ENCODE measurements at regions not wholly inside any gene's neighbourhood (a gene's known extent, or its start where the extent isn't known, plus 50 kb on each side); places are given as distances from the start of the nearest gene placed in this dataset.
"Not testable (repeated sequence)": the region's sequence is repeated elsewhere in the genome, so short reads cannot be mapped to it uniquely, and the experiment has no call there.

GRCh38 chrX:989959-990510 lies 222.4 kb downstream of the CRLF2 start (continued):
- TF ChIP-seq YY1 (IDR thresholded peaks at IDR 0.05; ENCODE audit: borderline replicate concordance in 1 of 3, control insufficient read depth in 1 of 3, extremely low read depth in 1 of 3, insufficient read depth in 3 of 3, insufficient read length in 1 of 3, insufficient replicate concordance in 2 of 3, low read depth in 1 of 3, low read length in 2 of 3) (peak; percentile 90 to 98 (median 98)), GABPB2 (CRISPR knock-in tag; conservative IDR thresholded peaks at IDR 0.05) (no peak), KDM4B (IDR thresholded peaks at IDR 0.05; ENCODE audit: borderline replicate concordance in 2 of 2, low read depth in 1 of 2) (0 out of 4 replicates have a peak, but pooled peaks of 1 of the 2 experiments have one; percentile 43), FOXK2 (conservative IDR thresholded peaks at IDR 0.05 in 1 of 2, IDR thresholded peaks at IDR 0.05 in 1 of 2; ENCODE audit: low read depth in 2 of 2) (peak in 1 of 2 experiments; percentile 51; a peak in 2 of 4 replicates), POLR2B (IDR thresholded peaks at IDR 0.05; ENCODE audit: low read depth, partially characterized antibody) (peak; percentile 19), ZBTB8A (IDR thresholded peaks at IDR 0.05; ENCODE audit: partially characterized antibody) (no peak)

DNA sequence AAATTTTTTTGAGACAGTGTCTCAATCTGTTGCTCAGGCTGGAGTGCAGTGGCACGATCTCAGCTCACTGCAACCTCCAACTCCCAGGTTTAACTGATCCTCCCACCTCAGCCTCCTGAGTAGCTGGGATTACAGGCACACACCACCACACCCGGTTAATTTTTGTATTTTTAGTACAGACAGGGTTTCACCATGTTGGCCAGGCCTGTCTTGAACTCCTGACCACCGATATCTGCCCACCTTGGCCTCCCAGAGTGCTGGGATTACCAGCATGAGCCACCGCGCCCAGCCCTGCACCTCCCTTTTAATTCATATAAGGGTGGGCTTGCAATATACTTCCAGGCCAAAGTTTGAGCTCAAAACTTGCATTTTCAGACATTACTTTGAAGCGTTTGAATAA lies 223.9 kb downstream of the CRLF2 start:
- BruUV-seq (replicated peaks); in situ Hi-C loops (cut with MboI); H3K9ac ChIP-seq (ENCODE audit: insufficient read depth in 1 of 2, low read depth in 2 of 2, low read length in 2 of 2); H4K20me1 ChIP-seq (replicated peaks; ENCODE audit: control insufficient read depth, insufficient read depth, low read length); CTCF ChIA-PET (ENCODE audit: low intra/inter-chr PET ratio); intact Hi-C loops (cut with micrococcal nuclease); H2AFZ ChIP-seq (ENCODE audit: low read depth, low read length); H3K79me2 ChIP-seq (ENCODE audit: control insufficient read depth, insufficient read depth, low read length); H3K27ac ChIP-seq (ENCODE audit: extremely low read depth, low read depth, low read length); H3K9me1 ChIP-seq (ENCODE audit: control insufficient read depth, insufficient read depth, low read length); H3K36me3 ChIP-seq (ENCODE audit: control insufficient read depth, insufficient read depth, low read length); H3K4me1 ChIP-seq (replicated peaks in 1 of 2; ENCODE audit: control insufficient read depth in 2 of 2, insufficient read depth in 2 of 2, low read length in 2 of 2); H3K4me3 ChIP-seq; H3K9me3 ChIP-seq (replicated peaks; ENCODE audit: control insufficient read depth, insufficient read depth, low read depth, low read length); POLR2A ChIA-PET; DNase-seq (ENCODE audit: extremely low read depth in 1 of 4, low spot score in 3 of 4); H3K4me2 ChIP-seq (ENCODE audit: insufficient read depth, low read length); ATAC-seq; H3K27me3 ChIP-seq (ENCODE audit: control insufficient read depth in 2 of 2, insufficient read depth in 2 of 2, low read length in 2 of 2); FAIRE-seq: not testable (repeated sequence)
- 77% methylated on average over 4 of the region's 6 CpGs for WGBS (ENCODE audit: insufficient coverage, low coverage, missing lambda C conversion rate)
